A673 (cell line): ENCODE measurements at regions not wholly inside any gene's neighbourhood (a gene's known extent, or its start where the extent isn't known, plus 50 kb on each side); places are given as distances from the start of the nearest gene placed in this dataset.

Experiments used
- BruUV-seq: library from RNA; stranded (reverse); fragments of 400-500 nt; replicated peaks from 2 replicates; lab custom pipeline; 2021; lab: Mats Ljungman, UMichigan
- CTCF ChIA-PET: fragments of 300-600 bp; sonication (Branson Sonifier 250); formaldehyde crosslinking; loops from one replicate; lab custom pipeline; 2022; ENCODE audit warnings: antibody characterized with exemption; lab: Charles Lee
- POLR2A ChIA-PET: fragments of 300-600 bp; sonication (Branson Sonifier 250); formaldehyde crosslinking; loops from one replicate; lab custom pipeline; 2022; ENCODE audit warnings: antibody characterized with exemption; ENCODE audit not compliant: low non-redundant PET; lab: Charles Lee
- DNase-seq: peaks from one replicate; pipeline ENCODE4 v3.0.0-alpha.2; 2015; ENCODE audit warnings: low spot score
- H3K27ac ChIP-seq: fragments of 200-600 bp; sonication (generic); 2 replicates; pipeline ENCODE4 v1.5.1; 2016; ENCODE audit warnings: mixed run types, low read depth, mild to moderate bottlenecking, mixed read lengths, antibody characterized with exemption, low read length; ENCODE audit not compliant: poor library complexity, severe bottlenecking
- H3K27me3 ChIP-seq: fragments of 200-600 bp; sonication (generic); replicated peaks from 2 replicates; pipeline ENCODE4 v1.6.1; 2017; ENCODE audit warnings: mixed run types, low read depth, mild to moderate bottlenecking, mixed read lengths, antibody characterized with exemption, low read length; ENCODE audit not compliant: insufficient read depth, poor library complexity
- H3K36me3 ChIP-seq: fragments of 200-600 bp; sonication (generic); 2 replicates; pipeline ENCODE4 v1.6.1; 2016; ENCODE audit warnings: mixed run types, mild to moderate bottlenecking, mixed read lengths, antibody characterized with exemption, low read length; ENCODE audit not compliant: insufficient read depth, poor library complexity, severe bottlenecking
- H3K4me1 ChIP-seq: fragments of 200-600 bp; sonication (generic); 2 replicates; pipeline ENCODE4 v1.6.1; 2017; ENCODE audit warnings: mixed run types, mild to moderate bottlenecking, mixed read lengths, antibody characterized with exemption, low read length; ENCODE audit not compliant: insufficient read depth, poor library complexity, severe bottlenecking
- H3K4me3 ChIP-seq: fragments of 200-600 bp; sonication (generic); 2 replicates; pipeline ENCODE4 v1.5.1; 2016; ENCODE audit warnings: low read depth, mixed run types, mild to moderate bottlenecking, mixed read lengths, low read length; ENCODE audit not compliant: poor library complexity, severe bottlenecking
- H3K9me3 ChIP-seq: fragments of 200-600 bp; sonication (generic); 2 replicates; pipeline ENCODE4 v1.6.1; 2016; ENCODE audit warnings: mixed run types, low read depth, mild to moderate bottlenecking, mixed read lengths, antibody characterized with exemption, low read length; ENCODE audit not compliant: poor library complexity, severe bottlenecking
- CTCF ChIP-seq: fragments of 300-800, 200-600 bp; sonication (generic); conservative IDR thresholded peaks from 2 replicates; pipeline ENCODE4 v1.5.1; 2017; ENCODE audit warnings: low read depth, mild to moderate bottlenecking, antibody characterized with exemption, low read length, moderate library complexity, mixed read lengths
- EZH2 ChIP-seq: fragments of 200-600 bp; sonication (generic); IDR thresholded peaks from 2 replicates; pipeline ENCODE4 v1.6.1; 2017; ENCODE audit warnings: borderline replicate concordance, low read depth, mild to moderate bottlenecking, mixed read lengths, antibody characterized with exemption, low read length; ENCODE audit not compliant: poor library complexity, severe bottlenecking
- intact Hi-C: fragments of 100-400 bp; cut with micrococcal nuclease; formaldehyde crosslinking; loops from one replicate; pipeline ENCODE4 v1.10.0; 2022; ENCODE audit not compliant: unreplicated experiment

GRCh38 chr15:68488290-68488689 lies 56.3 kb upstream of the ITGA11 start:
- no peak overlapping the region for H3K27ac ChIP-seq
- ChIA-PET POLR2A (no interaction called here), CTCF (no interaction called here)
- peaks cover 29% of the 10 kb centered on the region for H3K27me3 ChIP-seq
- TF ChIP-seq EZH2 = no peak
- no peak for TF ChIP-seq CTCF
- no peaks in the 10 kb centered on the region for H3K9me3 ChIP-seq
- intact Hi-C loops = no loop called here
- DNase-seq = no peak
- BruUV-seq = no TSS peak
- no peaks in the 10 kb centered on the region for H3K4me1 ChIP-seq
- no peak overlapping the region for H3K4me3 ChIP-seq
- no peaks in the 10 kb centered on the region for H3K36me3 ChIP-seq

GRCh38 chr15:68488966-68489365 lies 57.0 kb upstream of the ITGA11 start:
- intact Hi-C loops = no loop called here
- Histone ChIP-seq H3K36me3 (no peaks in the 10 kb centered on the region), H3K4me1 (no peaks in the 10 kb centered on the region), H3K27ac (no peak overlapping the region), H3K4me3 (no peak overlapping the region), H3K27me3 (peaks cover 36% of the 10 kb centered on the region), H3K9me3 (no peaks in the 10 kb centered on the region)
- TF ChIP-seq CTCF (no peak), EZH2 (no peak)
- no peak for DNase-seq
- ChIA-PET POLR2A (interaction anchor here (0.6 kb wide), 1 partner anchor 55 kb away, joined by 7 read pairs; no protein-coding TSS in a partner anchor), CTCF (no interaction called here)
- BruUV-seq = no TSS peak

GRCh38 chr15:68489421-68489820 lies 57.5 kb upstream of the ITGA11 start:
- intact Hi-C loops = no loop called here
- H3K4me1 ChIP-seq = no peaks in the 10 kb centered on the region
- POLR2A ChIA-PET = interaction anchor here (0.6 kb wide), 1 partner anchor 56 kb away, joined by 7 read pairs; no protein-coding TSS in a partner anchor
- no peak overlapping the region for H3K4me3 ChIP-seq
- CTCF ChIA-PET = no interaction called here
- BruUV-seq = no TSS peak
- H3K36me3 ChIP-seq = no peaks in the 10 kb centered on the region
- H3K9me3 ChIP-seq = no peaks in the 10 kb centered on the region
- H3K27ac ChIP-seq = no peak overlapping the region
- TF ChIP-seq EZH2 (no peak), CTCF (no peak)
- H3K27me3 ChIP-seq = peaks cover 34% of the 10 kb centered on the region
- no peak for DNase-seq
